Endothelial cell of umbilical vein (primary cell): ENCODE measurements at regions not wholly inside any gene's neighbourhood (a gene's known extent, or its start where the extent isn't known, plus 50 kb on each side); places are given as distances from the start of the nearest gene placed in this dataset.

ENCODE experiments used
- BruUV-seq: library from RNA; stranded (reverse); fragments of 400-500 nt; replicated peaks from 2 replicates; lab custom pipeline; 2021; lab: Mats Ljungman, UMichigan
- CTCF ChIA-PET: fragments of 300-600, 350-600 bp; sonication (Branson Sonifier 250); formaldehyde crosslinking; loops from one replicate; lab custom pipeline; 2021; ENCODE audit warnings: antibody characterized with exemption, inconsistent platforms; lab: Charles Lee
- POLR2A ChIA-PET: fragments of 300-600, 350-600 bp; sonication (Branson Sonifier 250); formaldehyde crosslinking; loops from one replicate; lab custom pipeline; 2021; ENCODE audit warnings: antibody characterized with exemption, inconsistent platforms; lab: Charles Lee
- DNase-seq: peaks from one replicate; pipeline ENCODE4 v3.0.0-alpha.2; 2011; ENCODE audit warnings: low read depth, low spot score
- FAIRE-seq: peaks from 2 replicates; lab custom pipeline; 2011; peaks lifted over from hg19 to GRCh38; lab: Jason Lieb, UNC
- H2AFZ ChIP-seq: 2 replicates; pipeline ENCODE4 v1.6.0; 2012; ENCODE audit warnings: low read depth, low read length, control low read depth, inconsistent platforms
- H3K27ac ChIP-seq: 2 replicates; pipeline ENCODE4 v1.5.1; 2011; ENCODE audit warnings: low read depth, mild to moderate bottlenecking, control low read depth, low read length, moderate library complexity; ENCODE audit not compliant: insufficient read depth
- H3K27me3 ChIP-seq, 2 experiments: 2 replicates each; pipeline versions ENCODE4 v1.6.0 to v1.6.1; 2011; ENCODE audit warnings: low read length in 2 of 2, mixed read lengths in 1 of 2; ENCODE audit not compliant: control insufficient read depth in 2 of 2, insufficient read depth in 2 of 2
- H3K36me3 ChIP-seq, 2 experiments: 2 replicates in 1 of 2; 3 replicates in 1 of 2; pipeline ENCODE4 v1.5.1; 2011; ENCODE audit warnings: low read length in 2 of 2, mild to moderate bottlenecking in 1 of 2, moderate library complexity in 1 of 2; ENCODE audit not compliant: control insufficient read depth in 2 of 2, insufficient read depth in 2 of 2; ENCODE audit errors: extremely low read depth in 1 of 2
- H3K4me1 ChIP-seq: 3 replicates; pipeline ENCODE4 v1.5.1; 2011; ENCODE audit warnings: mild to moderate bottlenecking, low read length; ENCODE audit not compliant: control insufficient read depth, insufficient read depth; ENCODE audit errors: extremely low read depth
- H3K4me2 ChIP-seq: 2 replicates; pipeline ENCODE4 v1.6.1; 2011; ENCODE audit warnings: low read length, control low read depth, mixed read lengths; ENCODE audit not compliant: insufficient read depth
- H3K4me3 ChIP-seq, 3 experiments: fragments of 200-600 bp in 1 of 3; sonication (generic), shearing (Covaris generic) in 1 of 3; replicated peaks in 1 of 3; 2 replicates each; pipeline ENCODE4 v1.5.1; 2011 to 2016; ENCODE audit warnings: control low read depth in 3 of 3, low read length in 3 of 3, mild to moderate bottlenecking in 2 of 3, inconsistent platforms in 1 of 3, low read depth in 1 of 3, moderate library complexity in 1 of 3; ENCODE audit not compliant: insufficient read depth in 1 of 3
- H3K79me2 ChIP-seq: 2 replicates; pipeline ENCODE4 v1.6.0; 2012; ENCODE audit warnings: low read length, inconsistent platforms; ENCODE audit not compliant: control insufficient read depth, insufficient read depth
- H3K9ac ChIP-seq: replicated peaks from 2 replicates; pipeline ENCODE3; 2011; ENCODE audit warnings: low read length, control low read depth; ENCODE audit not compliant: insufficient read depth; ENCODE audit errors: extremely low read depth
- H3K9me1 ChIP-seq: replicated peaks from 3 replicates; pipeline ENCODE4 v1.6.0; 2011; ENCODE audit warnings: mild to moderate bottlenecking, low read length; ENCODE audit not compliant: control insufficient read depth, insufficient read depth; ENCODE audit errors: extremely low read depth
- H3K9me3 ChIP-seq: replicated peaks from 2 replicates; pipeline ENCODE4 v1.5.1; 2012; ENCODE audit warnings: low read length, inconsistent platforms; ENCODE audit not compliant: control insufficient read depth, insufficient read depth
- H4K20me1 ChIP-seq: replicated peaks from 2 replicates; pipeline ENCODE3; 2011; ENCODE audit warnings: mild to moderate bottlenecking, low read length; ENCODE audit not compliant: control insufficient read depth, insufficient read depth; ENCODE audit errors: extremely low read depth
- CTCF ChIP-seq, 2 donors: IDR thresholded peaks; 1 replicate in 1 of 2; 2 replicates in 1 of 2; pipeline ENCODE4 v1.5.1; 2011; ENCODE audit warnings: low read length in 2 of 2, mild to moderate bottlenecking in 2 of 2, moderate library complexity in 2 of 2, control low read depth in 1 of 2, inconsistent platforms in 1 of 2, low read depth in 1 of 2; ENCODE audit not compliant: insufficient read depth in 1 of 2; ENCODE audit errors: extremely low read depth in 1 of 2
- EZH2 ChIP-seq: IDR thresholded peaks from 2 replicates; pipeline ENCODE4 v1.6.1; 2012; ENCODE audit warnings: borderline replicate concordance, low read depth, mild to moderate bottlenecking, moderate library complexity, low read length, inconsistent platforms; ENCODE audit not compliant: severe bottlenecking
- FOS ChIP-seq: IDR thresholded peaks from 2 replicates; pipeline ENCODE4 v1.6.1; 2011; ENCODE audit warnings: mild to moderate bottlenecking, low read length, moderate library complexity, borderline replicate concordance; ENCODE audit not compliant: insufficient read depth
- GATA2 ChIP-seq: IDR thresholded peaks from 2 replicates; pipeline ENCODE4 v1.7.0; 2011; ENCODE audit warnings: low read depth, mild to moderate bottlenecking, moderate library complexity, mixed read lengths, low read length; ENCODE audit not compliant: insufficient read length, insufficient read depth
- JUN ChIP-seq: IDR thresholded peaks from 2 replicates; pipeline ENCODE4 v1.6.1; 2011; ENCODE audit warnings: borderline replicate concordance, low read depth; ENCODE audit not compliant: insufficient read length, insufficient read depth
- MAX ChIP-seq: IDR thresholded peaks from 2 replicates; pipeline ENCODE4 v1.6.1; 2011; ENCODE audit not compliant: insufficient read depth, insufficient read length
- MYC ChIP-seq: IDR thresholded peaks from one replicate; pipeline ENCODE4 v1.6.1; 2011; ENCODE audit warnings: mild to moderate bottlenecking, low read depth, low read length
- POLR2A ChIP-seq: IDR thresholded peaks from 2 replicates; pipeline ENCODE4 v1.6.1; 2012; ENCODE audit warnings: low read depth, mild to moderate bottlenecking, control low read depth, low read length
- POLR2AphosphoS5 ChIP-seq: IDR thresholded peaks from 2 replicates; pipeline ENCODE4 v1.6.1; 2012; ENCODE audit warnings: low read depth, mild to moderate bottlenecking, control low read depth, low read length, moderate library complexity; ENCODE audit not compliant: insufficient read depth
- dilution Hi-C: fragments of 300-500 bp; cut with MboI; formaldehyde crosslinking; loops from one replicate; pipeline ENCODE4 v1.15.0; 2019; ENCODE audit warnings: low sequenced_read_pairs; ENCODE audit not compliant: extremely low pct_ligation_motif_present
- intact Hi-C: fragments of 100-400 bp; cut with micrococcal nuclease; formaldehyde crosslinking; loops from one replicate; pipeline ENCODE4 v1.10.0; 2022

GRCh38 chr5:7245121-7245651 is 150.8 kb upstream of the ADCY2 start:
- Histone ChIP-seq H3K9ac (no peak overlapping the region), H3K79me2 (no peaks in the 10 kb centered on the region), H3K9me3 (peaks cover 2% of the 10 kb centered on the region), H3K9me1 (no peaks in the 10 kb centered on the region), H3K27me3 (no peaks in the 10 kb centered on the region), H4K20me1 (no peaks in the 10 kb centered on the region), H3K4me2 (no peak overlapping the region), H3K4me1 (no peaks in the 10 kb centered on the region), H2AFZ (no peak overlapping the region), H3K36me3 (no peaks in the 10 kb centered on the region), H3K4me3 (no peak overlapping the region), H3K27ac (no peak overlapping the region)
- no TSS peak for BruUV-seq
- TF ChIP-seq MYC (no peak), POLR2A (no peak), GATA2 (no peak), FOS (no peak), EZH2 (no peak)
- DNase-seq (no peak), FAIRE-seq (no peak)
- ChIA-PET POLR2A (no interaction called here), CTCF (no interaction called here)
- intact Hi-C loops: no loop called here
- dilution Hi-C loops: no loop called here

- CTCF ChIA-PET: no interaction called here
These were observed 149.7 kb upstream of the ADCY2 start for GRCh38 chr5:7246287-7246686.

More at GRCh38 chr5:7246287-7246686, 149.7 kb upstream of the ADCY2 start:
- Histone ChIP-seq H3K27me3 (no peaks in the 10 kb centered on the region), H3K27ac (no peak overlapping the region), H3K4me1 (no peaks in the 10 kb centered on the region), H3K36me3 (no peaks in the 10 kb centered on the region), H3K4me2 (no peak overlapping the region), H3K79me2 (no peaks in the 10 kb centered on the region), H3K9me3 (peaks cover 2% of the 10 kb centered on the region), H3K9ac (no peak overlapping the region), H3K4me3 (no peak overlapping the region), H3K9me1 (no peaks in the 10 kb centered on the region), H4K20me1 (no peaks in the 10 kb centered on the region), H2AFZ (no peak overlapping the region)
- FAIRE-seq (no peak), DNase-seq (no peak)
- BruUV-seq: no TSS peak
- POLR2A ChIA-PET: no interaction called here
- dilution Hi-C loops: no loop called here
- intact Hi-C loops: no loop called here
- TF ChIP-seq CTCF (IDR thresholded peaks at IDR 0.05; ENCODE audit: extremely low read depth in 1 of 2, insufficient read depth in 1 of 2, low read depth in 1 of 2, low read length in 2 of 2): no peak
- no peak for TF ChIP-seq EZH2
- no peak for TF ChIP-seq GATA2
- no peak for TF ChIP-seq MAX
- TF ChIP-seq POLR2A: no peak
- TF ChIP-seq MYC: no peak
- no peak for TF ChIP-seq POLR2AphosphoS5
- no peak for TF ChIP-seq FOS
- TF ChIP-seq JUN: no peak
